ENCODE measurements at regions not wholly inside any gene's neighbourhood (a gene's known extent, or its start where the extent isn't known, plus 50 kb on each side); places are given as distances from the start of the nearest gene placed in this dataset.

DNA sequence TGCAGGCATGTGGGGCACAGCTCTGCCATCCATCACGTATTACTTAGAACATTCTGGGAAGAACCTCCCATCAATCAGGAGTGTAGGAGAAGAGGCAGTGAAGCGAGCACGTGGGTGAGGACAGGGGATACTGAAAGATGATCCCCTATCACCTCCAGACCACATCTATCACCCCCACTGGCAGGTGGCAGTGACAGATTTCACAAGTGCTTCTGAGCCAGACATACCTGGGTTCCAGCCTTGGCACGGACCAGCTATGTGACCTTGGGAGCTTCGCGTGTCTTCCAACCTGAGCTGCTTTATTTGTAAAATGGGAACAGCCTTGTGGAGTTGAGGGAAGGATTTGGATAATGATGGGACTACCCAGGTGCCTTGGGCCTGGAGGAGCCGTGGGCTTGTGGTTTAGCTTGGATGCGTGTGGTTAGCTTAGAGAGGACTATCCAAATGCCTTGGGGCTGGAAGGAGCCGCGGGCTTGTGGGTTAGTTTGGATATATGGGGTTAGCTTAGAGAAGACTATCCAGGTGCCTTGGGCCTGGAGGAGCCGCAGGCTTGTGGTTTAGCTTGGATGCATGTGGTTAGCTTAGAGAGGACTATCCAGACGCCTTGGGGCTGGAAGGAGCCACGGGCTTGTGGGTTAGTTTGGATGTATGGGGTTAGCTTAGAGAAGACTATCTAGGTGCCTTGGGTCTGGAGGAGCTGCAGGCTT is 206.4 kb downstream of the ENGASE start:
- no peaks in the 10 kb centered on the region for H3K36me3 Mint-ChIP-seq
- no peak for ATAC-seq
- H3K27me3 ChIP-seq (ENCODE audit: control insufficient read depth in 2 of 2, insufficient read depth in 2 of 2, low read length in 2 of 2), result no peaks in the 10 kb centered on the region
- H3K27ac ChIP-seq (ENCODE audit: low read depth, low read length), result no peak overlapping the region
- H3K27me3 Mint-ChIP-seq, result peaks cover 0 to 16% (median 5%) of the 10 kb centered on the region in 5 donors
- H3K4me3 ChIP-seq (ENCODE audit: low read length), result no peak overlapping the region
- ChIA-PET POLR2A (interaction anchor here (0.6 kb wide), 2 partner anchors 91 to 1388 kb away, joined by 3 read pairs; no protein-coding TSS in a partner anchor), CTCF (no interaction called here)
- intact Hi-C loops (cut with micrococcal nuclease), result loop anchor here in 1 of 2 donors (10.0 kb wide), 1 partner anchor 64 kb away; no protein-coding TSS in a partner anchor
- DNase-seq, result no peak
- no peak overlapping the region for H3K27ac Mint-ChIP-seq
- H3K9me3 ChIP-seq (ENCODE audit: control insufficient read depth in 2 of 3, low read length in 3 of 3), result no peaks in the 10 kb centered on the region
- H3K4me1 Mint-ChIP-seq, result no peaks in the 10 kb centered on the region
- no peaks in the 10 kb centered on the region for H3K36me3 ChIP-seq (ENCODE audit: control insufficient read depth in 2 of 3, insufficient read depth in 3 of 3, low read length in 3 of 3)
- H3K9me3 Mint-ChIP-seq, result no peaks in the 10 kb centered on the region
- H3K4me1 ChIP-seq (ENCODE audit: control insufficient read depth in 2 of 2, insufficient read depth in 2 of 2, low read length in 2 of 2), result no peaks in the 10 kb centered on the region
- H3K4me3 Mint-ChIP-seq, result no peak overlapping the region

DNA sequence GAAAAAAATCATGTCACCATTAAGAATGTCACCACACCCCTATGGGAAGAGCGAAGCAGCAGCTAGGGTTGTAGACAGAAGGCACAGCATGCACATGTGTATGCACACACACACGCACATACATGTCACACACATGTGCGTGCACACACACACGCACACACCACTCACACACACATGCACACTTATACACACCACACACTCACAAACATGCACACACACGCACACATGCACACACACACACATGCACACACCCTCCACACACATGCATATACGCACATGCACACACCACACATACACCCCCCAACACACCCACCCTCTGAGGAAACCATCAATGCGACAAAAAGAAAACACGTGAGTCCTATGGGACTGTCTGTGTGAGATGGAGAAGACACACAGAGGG is 205.4 kb downstream of the ENGASE start:
- no peaks in the 10 kb centered on the region for H3K9me3 ChIP-seq (ENCODE audit: control insufficient read depth in 2 of 3, low read length in 3 of 3)
- ChIA-PET CTCF (no interaction called here), POLR2A (no interaction called here)
- H3K36me3 Mint-ChIP-seq, result no peaks in the 10 kb centered on the region
- peaks cover 0 to 14% (median 5%) of the 10 kb centered on the region in 5 donors for H3K27me3 Mint-ChIP-seq
- no peak overlapping the region for H3K27ac Mint-ChIP-seq
- no peaks in the 10 kb centered on the region for H3K9me3 Mint-ChIP-seq
- peaks cover 0 to 6% (median 0%) of the 10 kb centered on the region in 7 donors for H3K4me1 Mint-ChIP-seq
- H3K36me3 ChIP-seq (ENCODE audit: control insufficient read depth in 2 of 3, insufficient read depth in 3 of 3, low read length in 3 of 3), result no peaks in the 10 kb centered on the region
- no peak for DNase-seq
- H3K4me3 Mint-ChIP-seq, result no peak overlapping the region
- H3K27ac ChIP-seq (ENCODE audit: low read depth, low read length), result no peak overlapping the region
- H3K4me1 ChIP-seq (ENCODE audit: control insufficient read depth in 2 of 2, insufficient read depth in 2 of 2, low read length in 2 of 2), result no peaks in the 10 kb centered on the region
- no peak for ATAC-seq
- no peak overlapping the region for H3K4me3 ChIP-seq (ENCODE audit: low read length)
- H3K27me3 ChIP-seq (ENCODE audit: control insufficient read depth in 2 of 2, insufficient read depth in 2 of 2, low read length in 2 of 2), result no peaks in the 10 kb centered on the region
- intact Hi-C loops (cut with micrococcal nuclease), result loop anchor here in 1 of 2 donors (10.0 kb wide), 1 partner anchor 65 kb away; no protein-coding TSS in a partner anchor

GRCh38 chr17:79279320-79279719 is 204.7 kb downstream of the ENGASE start:
- peaks cover 0 to 13% (median 4%) of the 10 kb centered on the region in 5 donors for H3K27me3 Mint-ChIP-seq
- no peak for DNase-seq
- Histone ChIP-seq H3K27me3 (ENCODE audit: control insufficient read depth in 2 of 2, insufficient read depth in 2 of 2, low read length in 2 of 2) (no peaks in the 10 kb centered on the region), H3K36me3 (ENCODE audit: control insufficient read depth in 2 of 3, insufficient read depth in 3 of 3, low read length in 3 of 3) (no peaks in the 10 kb centered on the region), H3K9me3 (ENCODE audit: control insufficient read depth in 2 of 3, low read length in 3 of 3) (no peaks in the 10 kb centered on the region), H3K4me1 (ENCODE audit: control insufficient read depth in 2 of 2, insufficient read depth in 2 of 2, low read length in 2 of 2) (no peaks in the 10 kb centered on the region), H3K4me3 (ENCODE audit: low read length) (no peak overlapping the region), H3K27ac (ENCODE audit: low read depth, low read length) (no peak overlapping the region)
- H3K4me1 Mint-ChIP-seq, result peaks cover 0 to 7% (median 2%) of the 10 kb centered on the region in 7 donors
- POLR2A ChIA-PET, result no interaction called here
- H3K36me3 Mint-ChIP-seq, result no peaks in the 10 kb centered on the region
- no peak for ATAC-seq
- no peak overlapping the region for H3K4me3 Mint-ChIP-seq
- intact Hi-C loops (cut with micrococcal nuclease), result no loop called here
- no peaks in the 10 kb centered on the region for H3K9me3 Mint-ChIP-seq
- CTCF ChIA-PET, result no interaction called here
- no peak overlapping the region for H3K27ac Mint-ChIP-seq

- Histone ChIP-seq H3K27me3 (ENCODE audit: control insufficient read depth in 2 of 2, insufficient read depth in 2 of 2, low read length in 2 of 2) (no peaks in the 10 kb centered on the region), H3K9me3 (ENCODE audit: control insufficient read depth in 2 of 3, low read length in 3 of 3) (no peaks in the 10 kb centered on the region), H3K27ac (ENCODE audit: low read depth, low read length) (no peak overlapping the region), H3K36me3 (ENCODE audit: control insufficient read depth in 2 of 3, insufficient read depth in 3 of 3, low read length in 3 of 3) (no peaks in the 10 kb centered on the region), H3K4me3 (ENCODE audit: low read length) (no peak overlapping the region), H3K4me1 (ENCODE audit: control insufficient read depth in 2 of 2, insufficient read depth in 2 of 2, low read length in 2 of 2) (no peaks in the 10 kb centered on the region)
- no peaks in the 10 kb centered on the region for H3K9me3 Mint-ChIP-seq
- intact Hi-C loops (cut with micrococcal nuclease), result no loop called here
- ChIA-PET CTCF (no interaction called here), POLR2A (no interaction called here)
- H3K4me1 Mint-ChIP-seq, result peaks cover 0 to 7% (median 2%) of the 10 kb centered on the region in 7 donors
- no peak for ATAC-seq
- H3K36me3 Mint-ChIP-seq, result no peaks in the 10 kb centered on the region
- no peak overlapping the region for H3K4me3 Mint-ChIP-seq
- peaks cover 0 to 13% (median 9%) of the 10 kb centered on the region in 5 donors for H3K27me3 Mint-ChIP-seq
- H3K27ac Mint-ChIP-seq, result no peak overlapping the region
- no peak for DNase-seq
Measured at GRCh38 chr17:79276821-79277220, 202.2 kb downstream of the ENGASE start.

DNA sequence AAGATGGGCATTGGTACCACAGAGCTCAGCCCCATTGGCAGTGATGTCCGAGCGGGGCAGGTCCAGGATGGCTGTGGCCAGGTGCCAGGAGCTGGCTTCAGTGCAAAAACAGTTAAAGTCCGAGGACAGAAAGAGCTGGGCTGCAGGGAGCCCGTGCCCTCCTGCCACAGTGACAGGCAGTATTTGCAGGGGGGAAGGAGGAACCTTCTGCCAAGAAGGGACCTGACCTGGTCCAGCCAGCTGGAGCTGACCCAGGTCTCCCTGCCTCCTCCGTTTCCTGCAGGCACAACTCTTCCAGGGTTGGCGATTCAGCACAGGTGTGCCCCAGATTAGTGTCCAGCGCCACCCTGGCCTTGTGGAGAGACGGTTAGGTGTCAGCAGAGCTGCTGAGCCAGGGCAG is 199.0 kb downstream of the ENGASE start:
- ChIA-PET CTCF (no interaction called here), POLR2A (no interaction called here)
- H3K4me3 Mint-ChIP-seq, result no peak overlapping the region
- H3K27ac Mint-ChIP-seq, result no peak overlapping the region
- intact Hi-C loops (cut with micrococcal nuclease), result no loop called here
- Histone ChIP-seq H3K4me3 (ENCODE audit: low read length) (no peak overlapping the region), H3K36me3 (ENCODE audit: control insufficient read depth in 2 of 3, insufficient read depth in 3 of 3, low read length in 3 of 3) (no peaks in the 10 kb centered on the region), H3K4me1 (ENCODE audit: control insufficient read depth in 2 of 2, insufficient read depth in 2 of 2, low read length in 2 of 2) (no peaks in the 10 kb centered on the region), H3K9me3 (ENCODE audit: control insufficient read depth in 2 of 3, low read length in 3 of 3) (no peaks in the 10 kb centered on the region), H3K27me3 (ENCODE audit: control insufficient read depth in 2 of 2, insufficient read depth in 2 of 2, low read length in 2 of 2) (no peaks in the 10 kb centered on the region), H3K27ac (ENCODE audit: low read depth, low read length) (no peak overlapping the region)
- no peaks in the 10 kb centered on the region for H3K9me3 Mint-ChIP-seq
- peaks cover 8 to 36% (median 22%) of the 10 kb centered on the region in 5 donors for H3K27me3 Mint-ChIP-seq
- no peaks in the 10 kb centered on the region for H3K36me3 Mint-ChIP-seq
- peaks cover 0 to 7% (median 3%) of the 10 kb centered on the region in 7 donors for H3K4me1 Mint-ChIP-seq
- DNase-seq (no peak), ATAC-seq (no peak)

DNA sequence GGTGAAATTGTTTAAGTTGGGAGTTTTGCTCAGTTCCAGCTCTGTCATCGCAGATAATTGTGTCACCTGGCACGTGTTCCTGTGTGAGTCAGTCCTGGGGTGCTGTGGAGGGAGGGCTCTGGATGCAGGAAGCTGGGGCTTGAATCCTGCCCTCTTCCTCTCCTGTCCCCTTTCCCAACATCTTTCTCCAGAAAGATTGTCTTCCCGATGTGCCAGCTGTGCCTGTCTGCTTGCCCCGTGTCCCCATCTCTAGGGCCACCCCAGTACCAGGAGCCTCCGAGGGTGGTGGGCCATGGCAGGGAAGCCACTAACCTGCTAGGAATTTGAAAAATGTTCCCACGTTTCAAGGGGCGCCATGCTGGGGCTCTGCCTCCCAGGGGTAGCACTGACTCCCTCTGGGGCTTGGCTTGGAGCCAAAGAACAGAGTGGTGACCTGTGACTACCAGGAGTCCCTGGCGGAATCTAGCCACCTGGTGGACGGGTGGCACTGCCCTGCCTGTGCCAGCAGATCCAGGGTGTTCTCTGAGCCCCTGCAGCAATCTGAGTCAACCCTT is 198.1 kb downstream of the ENGASE start:
- Histone ChIP-seq H3K27ac (ENCODE audit: low read depth, low read length) (no peak overlapping the region), H3K4me3 (ENCODE audit: low read length) (no peak overlapping the region), H3K9me3 (ENCODE audit: control insufficient read depth in 2 of 3, low read length in 3 of 3) (no peaks in the 10 kb centered on the region), H3K27me3 (ENCODE audit: control insufficient read depth in 2 of 2, insufficient read depth in 2 of 2, low read length in 2 of 2) (no peaks in the 10 kb centered on the region), H3K36me3 (ENCODE audit: control insufficient read depth in 2 of 3, insufficient read depth in 3 of 3, low read length in 3 of 3) (no peaks in the 10 kb centered on the region), H3K4me1 (ENCODE audit: control insufficient read depth in 2 of 2, insufficient read depth in 2 of 2, low read length in 2 of 2) (no peaks in the 10 kb centered on the region)
- intact Hi-C loops (cut with micrococcal nuclease), result no loop called here
- H3K4me3 Mint-ChIP-seq, result no peak overlapping the region
- CTCF ChIA-PET, result no interaction called here
- H3K27ac Mint-ChIP-seq, result no peak overlapping the region
- peaks cover 0 to 7% (median 3%) of the 10 kb centered on the region in 7 donors for H3K4me1 Mint-ChIP-seq
- no peaks in the 10 kb centered on the region for H3K9me3 Mint-ChIP-seq
- H3K36me3 Mint-ChIP-seq, result no peaks in the 10 kb centered on the region
- H3K27me3 Mint-ChIP-seq, result peaks cover 8 to 44% (median 25%) of the 10 kb centered on the region in 5 donors
- no peak for DNase-seq
- ATAC-seq, result no peak
- POLR2A ChIA-PET, result no interaction called here

- Mint-ChIP-seq H3K9me3 (no peaks in the 10 kb centered on the region), H3K4me1 (peaks cover 0 to 7% (median 3%) of the 10 kb centered on the region in 7 donors), H3K36me3 (no peaks in the 10 kb centered on the region), H3K4me3 (no peak overlapping the region), H3K27ac (no peak overlapping the region), H3K27me3 (peaks cover 8 to 45% (median 27%) of the 10 kb centered on the region in 5 donors)
- no peak overlapping the region for H3K4me3 ChIP-seq (ENCODE audit: low read length)
- no peaks in the 10 kb centered on the region for H3K4me1 ChIP-seq (ENCODE audit: control insufficient read depth in 2 of 2, insufficient read depth in 2 of 2, low read length in 2 of 2)
- no peak for ATAC-seq
- POLR2A ChIA-PET, result no interaction called here
- no peaks in the 10 kb centered on the region for H3K27me3 ChIP-seq (ENCODE audit: control insufficient read depth in 2 of 2, insufficient read depth in 2 of 2, low read length in 2 of 2)
- H3K9me3 ChIP-seq (ENCODE audit: control insufficient read depth in 2 of 3, low read length in 3 of 3), result no peaks in the 10 kb centered on the region
- H3K36me3 ChIP-seq (ENCODE audit: control insufficient read depth in 2 of 3, insufficient read depth in 3 of 3, low read length in 3 of 3), result no peaks in the 10 kb centered on the region
- no peak overlapping the region for H3K27ac ChIP-seq (ENCODE audit: low read depth, low read length)
- no peak for DNase-seq
- intact Hi-C loops (cut with micrococcal nuclease), result no loop called here
- CTCF ChIA-PET, result no interaction called here
Measured at GRCh38 chr17:79272220-79272619, 197.6 kb downstream of the ENGASE start.

All from naive thymus-derived CD4-positive, alpha-beta T cell (primary cell).